Ishikawa (cell line): ENCODE measurements at regions not wholly inside any gene's neighbourhood (a gene's known extent, or its start where the extent isn't known, plus 50 kb on each side); places are given as distances from the start of the nearest gene placed in this dataset.

ENCODE experiments used
- CEBPB ChIP-seq: IDR thresholded peaks from 2 replicates; pipeline ENCODE4 v1.6.1; 2012
- CREB1 ChIP-seq: IDR thresholded peaks from 2 replicates; pipeline ENCODE4 v1.6.1; 2012; ENCODE audit warnings: low read depth
- EGR1 ChIP-seq: IDR thresholded peaks from 2 replicates; pipeline ENCODE4 v1.6.1; 2012
- EP300 ChIP-seq: IDR thresholded peaks from 2 replicates; pipeline ENCODE4 v1.6.1; 2012; ENCODE audit warnings: borderline replicate concordance
- FOXM1 ChIP-seq: IDR thresholded peaks from 2 replicates; pipeline ENCODE4 v1.6.1; 2012; ENCODE audit warnings: low read depth, borderline replicate concordance
- MAX ChIP-seq: IDR thresholded peaks from 2 replicates; pipeline ENCODE4 v1.6.1; 2012
- NFIC ChIP-seq: IDR thresholded peaks from 2 replicates; pipeline ENCODE4 v1.6.1; 2012
- RAD21 ChIP-seq: IDR thresholded peaks from 2 replicates; pipeline ENCODE4 v1.6.1; 2012; ENCODE audit warnings: low read depth
- REST ChIP-seq: IDR thresholded peaks from 2 replicates; pipeline ENCODE4 v1.6.1; 2012; ENCODE audit warnings: low read depth, mild to moderate bottlenecking
- TAF1 ChIP-seq: IDR thresholded peaks from 2 replicates; pipeline ENCODE4 v1.6.1; 2012; ENCODE audit warnings: low read depth, mild to moderate bottlenecking
- TCF12 ChIP-seq: IDR thresholded peaks from 2 replicates; pipeline ENCODE4 v1.6.1; 2012; ENCODE audit warnings: low read depth
- TEAD4 ChIP-seq: IDR thresholded peaks from 2 replicates; pipeline ENCODE4 v1.6.1; 2012
- USF1 ChIP-seq: IDR thresholded peaks from 2 replicates; pipeline ENCODE4 v1.6.1; 2012
- YY1 ChIP-seq: IDR thresholded peaks from 2 replicates; pipeline ENCODE4 v1.6.1; 2012; ENCODE audit warnings: low read depth
- ZBTB7A ChIP-seq: IDR thresholded peaks from 2 replicates; pipeline ENCODE4 v1.6.1; 2012; ENCODE audit warnings: low read depth

GRCh38 chr2:180077295-180077906 lies 70.3 kb upstream of the CWC22 start:
- TF ChIP-seq FOXM1 (no peak), RAD21 (peak; percentile 81), CREB1 (no peak)

GRCh38 chr2:180075870-180076269 lies 68.8 kb upstream of the CWC22 start:
- TF ChIP-seq TEAD4 (no peak), ZBTB7A (no peak), CREB1 (no peak), RAD21 (no peak), EGR1 (no peak), REST (no peak), EP300 (no peak), TAF1 (no peak), USF1 (no peak), YY1 (no peak), MAX (no peak), CEBPB (no peak), NFIC (no peak), FOXM1 (no peak), TCF12 (no peak)

GRCh38 chr2:180071797-180072196 lies 64.7 kb upstream of the CWC22 start:
- TF ChIP-seq CEBPB = no peak
- TF ChIP-seq REST = no peak
- TF ChIP-seq EP300 = no peak
- no peak for TF ChIP-seq USF1
- TF ChIP-seq ZBTB7A = no peak
- no peak for TF ChIP-seq CREB1
- TF ChIP-seq NFIC = no peak
- no peak for TF ChIP-seq EGR1
- TF ChIP-seq YY1 = no peak
- TF ChIP-seq TAF1 = no peak
- TF ChIP-seq TCF12 = no peak
- TF ChIP-seq TEAD4 = no peak
- no peak for TF ChIP-seq RAD21
- TF ChIP-seq MAX = no peak
- TF ChIP-seq FOXM1 = no peak

- TF ChIP-seq NFIC = no peak
- no peak for TF ChIP-seq FOXM1
- no peak for TF ChIP-seq YY1
- TF ChIP-seq RAD21 = no peak
- no peak for TF ChIP-seq TAF1
- no peak for TF ChIP-seq ZBTB7A
- TF ChIP-seq TEAD4 = no peak
- no peak for TF ChIP-seq USF1
- TF ChIP-seq EGR1 = no peak
- TF ChIP-seq TCF12 = no peak
- TF ChIP-seq EP300 = no peak
- TF ChIP-seq CEBPB = no peak
Observed at GRCh38 chr2:180063494-180064092, 56.5 kb upstream of the CWC22 start.

- TF ChIP-seq NFIC = no peak
- no peak for TF ChIP-seq MAX
- no peak for TF ChIP-seq FOXM1
- no peak for TF ChIP-seq CEBPB
- TF ChIP-seq YY1 = no peak
- TF ChIP-seq EGR1 = no peak
- no peak for TF ChIP-seq ZBTB7A
- no peak for TF ChIP-seq TEAD4
- TF ChIP-seq CREB1 = no peak
- no peak for TF ChIP-seq TAF1
- no peak for TF ChIP-seq TCF12
- TF ChIP-seq REST = no peak
- TF ChIP-seq RAD21 = no peak
- TF ChIP-seq USF1 = no peak
Observed at GRCh38 chr2:180062178-180062577, 55.1 kb upstream of the CWC22 start.
